ENCODE measurements at regions not wholly inside any gene's neighbourhood (a gene's known extent, or its start where the extent isn't known, plus 50 kb on each side); places are given as distances from the start of the nearest gene placed in this dataset.

- no peak overlapping the region for H3K4me3 ChIP-seq (ENCODE audit: low read length)
- no peaks in the 10 kb centered on the region for H3K36me3 ChIP-seq (ENCODE audit: control insufficient read depth, insufficient read depth, low read length)
- no peaks in the 10 kb centered on the region for H3K27me3 ChIP-seq (ENCODE audit: control insufficient read depth, insufficient read depth, low read length)
- H3K9me3 ChIP-seq (ENCODE audit: control insufficient read depth, low read length): no peaks in the 10 kb centered on the region
- H3K4me1 ChIP-seq (ENCODE audit: control insufficient read depth, insufficient read depth, low read length): no peaks in the 10 kb centered on the region
- no peak overlapping the region for H3K9ac ChIP-seq (ENCODE audit: low read length)
Measured at GRCh38 chr18:46346896-46347630, 242.9 kb downstream of the HAUS1 start.

GRCh38 chr18:46350598-46351159 lies 246.5 kb downstream of the HAUS1 start:
- no peaks in the 10 kb centered on the region for H3K4me1 ChIP-seq (ENCODE audit: control insufficient read depth, insufficient read depth, low read length)
- no peaks in the 10 kb centered on the region for H3K9me3 ChIP-seq (ENCODE audit: control insufficient read depth, low read length)
- no peak overlapping the region for H3K4me3 ChIP-seq (ENCODE audit: low read length)
- no peaks in the 10 kb centered on the region for H3K27me3 ChIP-seq (ENCODE audit: control insufficient read depth, insufficient read depth, low read length)
- no peak overlapping the region for H3K9ac ChIP-seq (ENCODE audit: low read length)
- no peaks in the 10 kb centered on the region for H3K36me3 ChIP-seq (ENCODE audit: control insufficient read depth, insufficient read depth, low read length)

GRCh38 chr18:46352520-46353250 lies 248.5 kb downstream of the HAUS1 start:
- Histone ChIP-seq H3K9me3 (ENCODE audit: control insufficient read depth, low read length) (no peaks in the 10 kb centered on the region), H3K4me1 (ENCODE audit: control insufficient read depth, insufficient read depth, low read length) (no peaks in the 10 kb centered on the region), H3K9ac (ENCODE audit: low read length) (no peak overlapping the region), H3K27me3 (ENCODE audit: control insufficient read depth, insufficient read depth, low read length) (no peaks in the 10 kb centered on the region), H3K4me3 (ENCODE audit: low read length) (no peak overlapping the region), H3K36me3 (ENCODE audit: control insufficient read depth, insufficient read depth, low read length) (no peaks in the 10 kb centered on the region)

- H3K4me1 ChIP-seq (ENCODE audit: control insufficient read depth, insufficient read depth, low read length): no peaks in the 10 kb centered on the region
Measured at GRCh38 chr18:46353460-46353859, 249.3 kb downstream of the HAUS1 start.

GRCh38 chr18:46356278-46357033 lies 252.3 kb downstream of the HAUS1 start:
- H3K9ac ChIP-seq (ENCODE audit: low read length): no peak overlapping the region
- H3K4me3 ChIP-seq (ENCODE audit: low read length): no peak overlapping the region
- H3K36me3 ChIP-seq (ENCODE audit: control insufficient read depth, insufficient read depth, low read length): no peaks in the 10 kb centered on the region
- no peaks in the 10 kb centered on the region for H3K4me1 ChIP-seq (ENCODE audit: control insufficient read depth, insufficient read depth, low read length)
- H3K27me3 ChIP-seq (ENCODE audit: control insufficient read depth, insufficient read depth, low read length): no peaks in the 10 kb centered on the region
- H3K9me3 ChIP-seq (ENCODE audit: control insufficient read depth, low read length): no peaks in the 10 kb centered on the region

More at GRCh38 chr18:46353460-46353859, 249.3 kb downstream of the HAUS1 start:
- Histone ChIP-seq H3K4me3 (ENCODE audit: low read length) (no peak overlapping the region), H3K27me3 (ENCODE audit: control insufficient read depth, insufficient read depth, low read length) (no peaks in the 10 kb centered on the region), H3K36me3 (ENCODE audit: control insufficient read depth, insufficient read depth, low read length) (no peaks in the 10 kb centered on the region), H3K9ac (ENCODE audit: low read length) (no peak overlapping the region), H3K9me3 (ENCODE audit: control insufficient read depth, low read length) (no peaks in the 10 kb centered on the region)

GRCh38 chr18:46360102-46360699 lies 256.0 kb downstream of the HAUS1 start:
- no peak overlapping the region for H3K4me3 ChIP-seq (ENCODE audit: low read length)
- no peaks in the 10 kb centered on the region for H3K27me3 ChIP-seq (ENCODE audit: control insufficient read depth, insufficient read depth, low read length)
- H3K4me1 ChIP-seq (ENCODE audit: control insufficient read depth, insufficient read depth, low read length): no peaks in the 10 kb centered on the region
- H3K36me3 ChIP-seq (ENCODE audit: control insufficient read depth, insufficient read depth, low read length): no peaks in the 10 kb centered on the region
- no peak overlapping the region for H3K9ac ChIP-seq (ENCODE audit: low read length)
- H3K9me3 ChIP-seq (ENCODE audit: control insufficient read depth, low read length): no peaks in the 10 kb centered on the region

- Histone ChIP-seq H3K36me3 (ENCODE audit: control insufficient read depth, insufficient read depth, low read length) (no peaks in the 10 kb centered on the region), H3K4me3 (ENCODE audit: low read length) (no peak overlapping the region), H3K9me3 (ENCODE audit: control insufficient read depth, low read length) (no peaks in the 10 kb centered on the region), H3K4me1 (ENCODE audit: control insufficient read depth, insufficient read depth, low read length) (no peaks in the 10 kb centered on the region), H3K9ac (ENCODE audit: low read length) (no peak overlapping the region), H3K27me3 (ENCODE audit: control insufficient read depth, insufficient read depth, low read length) (no peaks in the 10 kb centered on the region)
Measured at GRCh38 chr18:46360866-46361265, 256.7 kb downstream of the HAUS1 start.

GRCh38 chr18:46362533-46362932 lies 258.3 kb downstream of the HAUS1 start:
- no peaks in the 10 kb centered on the region for H3K9me3 ChIP-seq (ENCODE audit: control insufficient read depth, low read length)
- no peak overlapping the region for H3K4me3 ChIP-seq (ENCODE audit: low read length)
- no peaks in the 10 kb centered on the region for H3K36me3 ChIP-seq (ENCODE audit: control insufficient read depth, insufficient read depth, low read length)
- no peak overlapping the region for H3K9ac ChIP-seq (ENCODE audit: low read length)
- H3K27me3 ChIP-seq (ENCODE audit: control insufficient read depth, insufficient read depth, low read length): no peaks in the 10 kb centered on the region
- no peaks in the 10 kb centered on the region for H3K4me1 ChIP-seq (ENCODE audit: control insufficient read depth, insufficient read depth, low read length)

GRCh38 chr18:46364048-46364447 lies 259.9 kb downstream of the HAUS1 start:
- H3K4me3 ChIP-seq (ENCODE audit: low read length): no peak overlapping the region
- no peaks in the 10 kb centered on the region for H3K36me3 ChIP-seq (ENCODE audit: control insufficient read depth, insufficient read depth, low read length)
- no peaks in the 10 kb centered on the region for H3K27me3 ChIP-seq (ENCODE audit: control insufficient read depth, insufficient read depth, low read length)
- H3K9me3 ChIP-seq (ENCODE audit: control insufficient read depth, low read length): no peaks in the 10 kb centered on the region
- H3K9ac ChIP-seq (ENCODE audit: low read length): no peak overlapping the region
- no peaks in the 10 kb centered on the region for H3K4me1 ChIP-seq (ENCODE audit: control insufficient read depth, insufficient read depth, low read length)

- Histone ChIP-seq H3K9ac (ENCODE audit: low read length) (no peak overlapping the region), H3K4me1 (ENCODE audit: control insufficient read depth, insufficient read depth, low read length) (no peaks in the 10 kb centered on the region), H3K9me3 (ENCODE audit: control insufficient read depth, low read length) (no peaks in the 10 kb centered on the region), H3K36me3 (ENCODE audit: control insufficient read depth, insufficient read depth, low read length) (no peaks in the 10 kb centered on the region), H3K27me3 (ENCODE audit: control insufficient read depth, insufficient read depth, low read length) (no peaks in the 10 kb centered on the region), H3K4me3 (ENCODE audit: low read length) (no peak overlapping the region)
Measured at GRCh38 chr18:46366201-46366600, 262.0 kb downstream of the HAUS1 start.

GRCh38 chr18:46366751-46367376 lies 262.7 kb downstream of the HAUS1 start:
- no peaks in the 10 kb centered on the region for H3K36me3 ChIP-seq (ENCODE audit: control insufficient read depth, insufficient read depth, low read length)
- no peaks in the 10 kb centered on the region for H3K27me3 ChIP-seq (ENCODE audit: control insufficient read depth, insufficient read depth, low read length)
- H3K9ac ChIP-seq (ENCODE audit: low read length): no peak overlapping the region
- no peaks in the 10 kb centered on the region for H3K9me3 ChIP-seq (ENCODE audit: control insufficient read depth, low read length)
- H3K4me1 ChIP-seq (ENCODE audit: control insufficient read depth, insufficient read depth, low read length): no peaks in the 10 kb centered on the region
- H3K4me3 ChIP-seq (ENCODE audit: low read length): no peak overlapping the region
